ENCODE measurements at regions not wholly inside any gene's neighbourhood (a gene's known extent, or its start where the extent isn't known, plus 50 kb on each side); places are given as distances from the start of the nearest gene placed in this dataset.

GRCh38 chr10:78802431-78802830 lies 266.3 kb upstream of the ZMIZ1 start:
- no peak for DNase-seq (ENCODE audit: low spot score)

GRCh38 chr10:78802866-78803265 lies 265.9 kb upstream of the ZMIZ1 start:
- no peak for DNase-seq (ENCODE audit: low spot score)

GRCh38 chr10:78803710-78804109 lies 265.1 kb upstream of the ZMIZ1 start:
- DNase-seq (ENCODE audit: low spot score), result no peak

GRCh38 chr10:78804411-78805032 lies 264.2 kb upstream of the ZMIZ1 start:
- DNase-seq (ENCODE audit: low spot score), result no peak

GRCh38 chr10:78805176-78805575 lies 263.6 kb upstream of the ZMIZ1 start:
- no peak for DNase-seq (ENCODE audit: low spot score)

- no peak for DNase-seq (ENCODE audit: low spot score)
These were observed 262.0 kb upstream of the ZMIZ1 start for GRCh38 chr10:78806681-78807221.

- no peak for DNase-seq (ENCODE audit: low spot score)
These were observed 261.1 kb upstream of the ZMIZ1 start for GRCh38 chr10:78807504-78808203.

- DNase-seq (ENCODE audit: low spot score), result no peak
These were observed 260.5 kb upstream of the ZMIZ1 start for GRCh38 chr10:78808286-78808685.

- no peak for DNase-seq (ENCODE audit: low spot score)
These were observed 259.9 kb upstream of the ZMIZ1 start for GRCh38 chr10:78808736-78809367.

GRCh38 chr10:78811174-78811573 lies 257.6 kb upstream of the ZMIZ1 start:
- DNase-seq (ENCODE audit: low spot score), result no peak

GRCh38 chr10:78812571-78813318 lies 256.0 kb upstream of the ZMIZ1 start:
- no peak for DNase-seq (ENCODE audit: low spot score)

GRCh38 chr10:78813526-78813925 lies 255.2 kb upstream of the ZMIZ1 start:
- DNase-seq (ENCODE audit: low spot score), result no peak

- DNase-seq (ENCODE audit: low spot score), result no peak
These were observed 254.8 kb upstream of the ZMIZ1 start for GRCh38 chr10:78813998-78814399.

GRCh38 chr10:78814407-78814806 lies 254.4 kb upstream of the ZMIZ1 start:
- DNase-seq (ENCODE audit: low spot score), result no peak

- DNase-seq (ENCODE audit: low spot score), result no peak
These were observed 252.9 kb upstream of the ZMIZ1 start for GRCh38 chr10:78815702-78816334.

GRCh38 chr10:78817361-78817760 lies 251.4 kb upstream of the ZMIZ1 start:
- DNase-seq (ENCODE audit: low spot score), result no peak

- no peak for DNase-seq (ENCODE audit: low spot score)
These were observed 251.0 kb upstream of the ZMIZ1 start for GRCh38 chr10:78817804-78818203.

GRCh38 chr10:78819361-78820006 lies 249.3 kb upstream of the ZMIZ1 start:
- DNase-seq (ENCODE audit: low spot score), result no peak

GRCh38 chr10:78820007-78820362 lies 248.8 kb upstream of the ZMIZ1 start:
- DNase-seq (ENCODE audit: low spot score), result no peak

- DNase-seq (ENCODE audit: low spot score), result no peak
These were observed 247.7 kb upstream of the ZMIZ1 start for GRCh38 chr10:78821052-78821451.

Data from hematopoietic multipotent progenitor cell treated with erythropoietin and hydrocortisone succinate and interleukin-3 and kit ligand, for 17 days (in vitro differentiated cells).